SK-N-SH treated with all-trans-retinoic acid at 6 μM for 48 hours (cell line): ENCODE measurements at regions not wholly inside any gene's neighbourhood (a gene's known extent, or its start where the extent isn't known, plus 50 kb on each side); places are given as distances from the start of the nearest gene placed in this dataset.

Experiments
- ATAC-seq: fragments of 200-7000 bp; cut with Tn5 transposase; 3 replicates; pipeline ENCODE4 v1.9.1; 2020; ENCODE audit warnings: mild to moderate bottlenecking, moderate library complexity
- ARNTL ChIP-seq: fragments of 450-650 bp; formaldehyde crosslinking; IDR thresholded peaks from 2 replicates; pipeline ENCODE4 v1.5.0; 2020; ENCODE audit warnings: low read depth, mild to moderate bottlenecking, moderate library complexity, borderline replicate concordance
- BACH2 ChIP-seq: fragments of 250-450 bp; sonication (Bioruptor Pico); IDR thresholded peaks from 2 replicates; pipeline ENCODE4 v1.9.0; 2021; ENCODE audit warnings: mild to moderate bottlenecking, borderline replicate concordance
- CREB5 ChIP-seq: fragments of 250-450 bp; sonication (Bioruptor Pico); IDR thresholded peaks from 2 replicates; pipeline ENCODE4 v1.5.1; 2020; ENCODE audit warnings: low read depth, mild to moderate bottlenecking, moderate library complexity
- ESRRG ChIP-seq: fragments of 250-450 bp; sonication (Bioruptor Pico); IDR thresholded peaks from 2 replicates; pipeline ENCODE4 v1.6.1; 2021; ENCODE audit warnings: mild to moderate bottlenecking
- OSR1 ChIP-seq: fragments of 250-450 bp; sonication (Bioruptor Pico); IDR thresholded peaks from 2 replicates; pipeline ENCODE4 v1.8.0; 2022; ENCODE audit warnings: moderate library complexity, mild to moderate bottlenecking, inconsistent platforms
- SNAI2 ChIP-seq: fragments of 250-450 bp; sonication (Bioruptor Pico); IDR thresholded peaks from 2 replicates; pipeline ENCODE4 v1.5.0; 2020; ENCODE audit warnings: mild to moderate bottlenecking, moderate library complexity
- TCF4 ChIP-seq: fragments of 250-450 bp; sonication (Bioruptor Pico); IDR thresholded peaks from 2 replicates; pipeline ENCODE4 v1.8.0; 2021; ENCODE audit warnings: mild to moderate bottlenecking, moderate library complexity, borderline replicate concordance
- TOX ChIP-seq: fragments of 250-450 bp; sonication (Bioruptor Pico); IDR thresholded peaks from 2 replicates; pipeline ENCODE4 v1.8.0; 2021; ENCODE audit warnings: mild to moderate bottlenecking, moderate library complexity, borderline replicate concordance
- ZFP3 ChIP-seq: fragments of 250-450 bp; sonication (Bioruptor Pico); IDR thresholded peaks from 2 replicates; pipeline ENCODE4 v1.5.0; 2020; ENCODE audit warnings: mild to moderate bottlenecking, moderate library complexity
- ZFP30 ChIP-seq: fragments of 450-650 bp; formaldehyde crosslinking; IDR thresholded peaks from 2 replicates; pipeline ENCODE4 v1.5.0; 2022; ENCODE audit warnings: mild to moderate bottlenecking, moderate library complexity
- ZNF565 ChIP-seq: fragments of 450-650 bp; formaldehyde crosslinking; conservative IDR thresholded peaks from 2 replicates; pipeline ENCODE4 v1.5.0; 2020; ENCODE audit warnings: low read depth, mild to moderate bottlenecking, moderate library complexity
- ZNF70 ChIP-seq: fragments of 450-650 bp; formaldehyde crosslinking; IDR thresholded peaks from 2 replicates; pipeline ENCODE4 v1.5.0; 2020; ENCODE audit warnings: mild to moderate bottlenecking, moderate library complexity
- ZNF8 ChIP-seq: fragments of 450-650 bp; formaldehyde crosslinking; IDR thresholded peaks from 2 replicates; pipeline ENCODE4 v1.5.0; 2020; ENCODE audit warnings: mild to moderate bottlenecking, moderate library complexity
- TF ChIP-seq, protein P1 (sequence below): fragments of 250-450 bp; sonication (Bioruptor Pico); IDR thresholded peaks from 2 replicates; pipeline ENCODE4 v1.5.1; 2021; ENCODE audit warnings: mild to moderate bottlenecking, moderate library complexity
- TF ChIP-seq, protein P2 (sequence below): fragments of 250-450 bp; sonication (Bioruptor Pico); IDR thresholded peaks from 2 replicates; pipeline ENCODE4 v1.5.0; 2020; ENCODE audit warnings: mild to moderate bottlenecking, moderate library complexity

- TF ChIP-seq ZNF8 (CRISPR knock-in tag) = no peak
- TF ChIP-seq ZNF70 (CRISPR knock-in tag) = no peak
- no peak for TF ChIP-seq BACH2
- TF ChIP-seq, all 23 proteins: peak for 0
- no peak for ATAC-seq
These were observed 76.3 kb upstream of the IQSEC1 start for GRCh38 chr3:13149330-13150108.

DNA sequence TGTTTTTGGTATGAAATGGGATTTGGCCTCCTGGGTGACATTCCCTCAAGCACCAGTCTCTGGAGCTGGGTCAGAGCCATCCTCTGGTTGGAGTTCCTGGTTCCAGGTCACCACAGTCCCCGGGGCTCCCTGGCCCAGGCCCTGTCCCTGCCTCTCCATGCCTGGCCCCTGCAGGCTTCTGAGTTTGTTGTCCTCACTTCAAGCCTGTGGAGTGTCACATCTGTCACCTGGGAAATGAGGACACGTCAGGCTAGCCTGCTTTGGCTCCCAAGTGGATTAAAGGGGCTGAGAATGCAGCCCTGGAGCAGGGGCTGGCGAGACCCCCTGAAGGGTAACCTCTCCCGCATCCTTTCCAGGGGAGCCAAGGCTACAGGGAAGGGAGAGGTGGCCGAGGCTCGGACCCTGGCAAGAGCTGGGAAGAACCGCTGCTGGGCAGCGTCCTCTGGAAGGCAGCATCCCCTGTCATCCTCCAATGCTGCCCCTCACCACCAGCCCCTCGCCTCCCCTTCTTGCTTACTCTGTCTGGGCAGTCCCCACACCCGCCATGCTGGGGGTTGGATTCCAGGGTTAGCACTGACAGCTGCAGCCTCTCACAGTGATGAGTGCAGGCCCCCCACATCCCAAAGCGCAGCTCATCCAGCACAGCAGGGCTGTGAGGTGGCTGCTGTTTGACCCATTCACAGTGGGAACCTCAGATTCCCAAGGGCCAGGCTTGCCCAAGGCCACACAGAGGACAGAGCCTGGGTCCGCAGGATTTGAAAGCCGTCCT, 75.5 kb upstream of the IQSEC1 start:
- TF ChIP-seq ZNF565 (no peak), CREB5 (CRISPR knock-in tag) (no peak), ZFP3 (CRISPR knock-in tag) (no peak), ARNTL (CRISPR knock-in tag) (no peak), BACH2 (no peak), OSR1 (CRISPR knock-in tag) (no peak)
- TF ChIP-seq, protein P1, sequence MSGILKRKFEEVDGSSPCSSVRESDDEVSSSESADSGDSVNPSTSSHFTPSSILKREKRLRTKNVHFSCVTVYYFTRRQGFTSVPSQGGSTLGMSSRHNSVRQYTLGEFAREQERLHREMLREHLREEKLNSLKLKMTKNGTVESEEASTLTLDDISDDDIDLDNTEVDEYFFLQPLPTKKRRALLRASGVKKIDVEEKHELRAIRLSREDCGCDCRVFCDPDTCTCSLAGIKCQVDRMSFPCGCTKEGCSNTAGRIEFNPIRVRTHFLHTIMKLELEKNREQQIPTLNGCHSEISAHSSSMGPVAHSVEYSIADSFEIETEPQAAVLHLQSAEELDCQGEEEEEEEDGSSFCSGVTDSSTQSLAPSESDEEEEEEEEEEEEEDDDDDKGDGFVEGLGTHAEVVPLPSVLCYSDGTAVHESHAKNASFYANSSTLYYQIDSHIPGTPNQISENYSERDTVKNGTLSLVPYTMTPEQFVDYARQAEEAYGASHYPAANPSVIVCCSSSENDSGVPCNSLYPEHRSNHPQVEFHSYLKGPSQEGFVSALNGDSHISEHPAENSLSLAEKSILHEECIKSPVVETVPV = no peak
- TF ChIP-seq, protein P2, sequence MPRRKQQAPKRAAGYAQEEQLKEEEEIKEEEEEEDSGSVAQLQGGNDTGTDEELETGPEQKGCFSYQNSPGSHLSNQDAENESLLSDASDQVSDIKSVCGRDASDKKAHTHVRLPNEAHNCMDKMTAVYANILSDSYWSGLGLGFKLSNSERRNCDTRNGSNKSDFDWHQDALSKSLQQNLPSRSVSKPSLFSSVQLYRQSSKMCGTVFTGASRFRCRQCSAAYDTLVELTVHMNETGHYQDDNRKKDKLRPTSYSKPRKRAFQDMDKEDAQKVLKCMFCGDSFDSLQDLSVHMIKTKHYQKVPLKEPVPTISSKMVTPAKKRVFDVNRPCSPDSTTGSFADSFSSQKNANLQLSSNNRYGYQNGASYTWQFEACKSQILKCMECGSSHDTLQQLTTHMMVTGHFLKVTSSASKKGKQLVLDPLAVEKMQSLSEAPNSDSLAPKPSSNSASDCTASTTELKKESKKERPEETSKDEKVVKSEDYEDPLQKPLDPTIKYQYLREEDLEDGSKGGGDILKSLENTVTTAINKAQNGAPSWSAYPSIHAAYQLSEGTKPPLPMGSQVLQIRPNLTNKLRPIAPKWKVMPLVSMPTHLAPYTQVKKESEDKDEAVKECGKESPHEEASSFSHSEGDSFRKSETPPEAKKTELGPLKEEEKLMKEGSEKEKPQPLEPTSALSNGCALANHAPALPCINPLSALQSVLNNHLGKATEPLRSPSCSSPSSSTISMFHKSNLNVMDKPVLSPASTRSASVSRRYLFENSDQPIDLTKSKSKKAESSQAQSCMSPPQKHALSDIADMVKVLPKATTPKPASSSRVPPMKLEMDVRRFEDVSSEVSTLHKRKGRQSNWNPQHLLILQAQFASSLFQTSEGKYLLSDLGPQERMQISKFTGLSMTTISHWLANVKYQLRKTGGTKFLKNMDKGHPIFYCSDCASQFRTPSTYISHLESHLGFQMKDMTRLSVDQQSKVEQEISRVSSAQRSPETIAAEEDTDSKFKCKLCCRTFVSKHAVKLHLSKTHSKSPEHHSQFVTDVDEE (CRISPR knock-in tag) = no peak
- no peak for ATAC-seq

DNA sequence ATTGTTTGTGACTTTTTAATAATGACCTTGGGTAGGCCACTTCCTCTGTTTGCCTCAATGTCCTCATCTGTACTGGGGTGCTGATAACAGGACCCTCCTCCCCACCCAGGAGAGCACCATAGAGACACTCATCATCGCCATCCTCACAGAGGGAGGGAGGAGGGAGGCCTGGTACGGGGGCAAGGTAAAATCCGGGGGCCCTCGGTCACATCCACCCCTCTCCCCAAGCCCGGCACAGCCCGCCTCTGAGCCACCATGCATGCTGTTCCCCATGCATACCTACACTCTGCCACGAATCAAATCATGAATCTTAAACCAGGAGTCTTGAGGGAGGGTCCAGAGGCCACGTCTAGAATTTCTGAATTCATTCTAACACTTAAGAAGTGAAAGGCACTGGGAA, 74.9 kb upstream of the IQSEC1 start:
- TF ChIP-seq TOX (no peak), ZNF70 (CRISPR knock-in tag) (no peak), SNAI2 (CRISPR knock-in tag) (no peak), OSR1 (CRISPR knock-in tag) (no peak), ZFP3 (CRISPR knock-in tag) (no peak), ESRRG (CRISPR knock-in tag) (no peak), BACH2 (no peak), TCF4 (CRISPR knock-in tag) (no peak), ZFP30 (CRISPR knock-in tag) (no peak)
- TF ChIP-seq, protein P1 = no peak
- TF ChIP-seq, protein P2 (CRISPR knock-in tag) = no peak
- no peak for ATAC-seq

- TF ChIP-seq ESRRG (CRISPR knock-in tag) (no peak), ZNF8 (CRISPR knock-in tag) (peak; percentile 92)
- ATAC-seq = no peak
These were observed 74.1 kb upstream of the IQSEC1 start for GRCh38 chr3:13147344-13147743.
